GM19324 (cell line): ENCODE measurements at regions not wholly inside any gene's neighbourhood (a gene's known extent, or its start where the extent isn't known, plus 50 kb on each side); places are given as distances from the start of the nearest gene placed in this dataset.
"Not testable (repeated sequence)": the region's sequence is repeated elsewhere in the genome, so short reads cannot be mapped to it uniquely, and the experiment has no call there.

ENCODE experiments used
- ATAC-seq: cut with Tn5 transposase; IDR thresholded peaks from one replicate; pipeline ENCODE4 v1.9.1; 2021; ENCODE audit warnings: mild to moderate bottlenecking, moderate library complexity; ENCODE audit not compliant: unreplicated experiment, low FRiP score

DNA sequence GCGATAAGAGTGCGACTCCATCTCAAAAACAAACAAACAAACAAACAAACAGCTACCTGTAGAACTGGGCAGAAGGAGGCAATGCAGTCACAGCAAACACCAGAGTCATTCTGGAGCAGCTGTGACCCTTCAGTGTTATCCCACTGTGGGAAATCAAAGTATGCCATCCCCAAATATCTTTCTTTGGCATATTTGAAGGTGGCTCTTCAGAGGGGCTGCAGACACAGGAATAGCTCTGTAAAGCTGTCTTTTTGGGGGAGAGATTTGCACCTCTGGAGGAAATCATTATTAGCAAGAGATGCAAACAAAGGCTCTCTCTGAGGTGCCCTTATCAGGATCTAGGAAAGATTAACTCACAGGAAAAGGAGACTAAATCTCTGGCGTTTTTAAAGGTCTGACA lies 98.5 kb upstream of the XPO1 start:
- no peak for ATAC-seq

DNA sequence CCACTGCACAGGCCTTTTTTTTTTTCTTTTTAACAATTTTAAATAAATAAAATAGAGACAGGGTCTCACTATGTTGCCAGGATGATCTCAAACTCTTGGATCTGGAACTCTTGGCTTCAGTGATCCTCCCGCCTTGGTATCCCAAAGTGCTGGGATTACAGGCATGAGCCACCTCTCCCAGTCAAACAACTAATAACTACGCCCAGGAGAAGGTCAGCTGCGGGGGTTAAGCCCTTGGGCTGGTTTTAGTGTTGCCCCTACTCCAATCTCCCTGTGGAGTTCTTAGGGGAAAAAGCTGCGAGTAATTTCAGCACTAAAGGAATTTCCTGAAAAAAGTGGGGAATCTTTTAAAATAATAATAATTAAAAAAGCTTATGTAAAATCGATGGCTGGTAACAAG lies 96.4 kb upstream of the XPO1 start:
- ATAC-seq, result no peak

DNA sequence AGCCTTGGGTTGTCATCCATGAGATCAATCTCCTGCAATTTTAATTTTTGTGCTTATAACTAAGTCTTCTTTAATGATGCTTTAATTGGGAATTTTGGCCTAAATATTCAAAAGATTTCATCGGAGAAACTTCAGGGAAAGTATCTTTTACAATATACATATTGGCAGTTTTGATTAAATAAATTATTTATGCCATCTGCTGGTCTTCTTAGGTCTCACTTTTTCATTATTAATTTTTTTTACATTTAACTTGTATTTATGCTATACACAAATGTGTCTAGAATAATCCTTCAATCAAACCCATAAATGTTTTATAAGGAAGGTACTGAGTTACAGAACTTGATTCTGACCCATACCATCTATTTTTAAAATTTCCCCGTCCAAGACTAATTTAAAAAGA lies 95.1 kb upstream of the XPO1 start:
- no peak for ATAC-seq

GRCh38 chr2:61632276-61633169 lies 94.4 kb upstream of the XPO1 start:
- ATAC-seq, result no peak

DNA sequence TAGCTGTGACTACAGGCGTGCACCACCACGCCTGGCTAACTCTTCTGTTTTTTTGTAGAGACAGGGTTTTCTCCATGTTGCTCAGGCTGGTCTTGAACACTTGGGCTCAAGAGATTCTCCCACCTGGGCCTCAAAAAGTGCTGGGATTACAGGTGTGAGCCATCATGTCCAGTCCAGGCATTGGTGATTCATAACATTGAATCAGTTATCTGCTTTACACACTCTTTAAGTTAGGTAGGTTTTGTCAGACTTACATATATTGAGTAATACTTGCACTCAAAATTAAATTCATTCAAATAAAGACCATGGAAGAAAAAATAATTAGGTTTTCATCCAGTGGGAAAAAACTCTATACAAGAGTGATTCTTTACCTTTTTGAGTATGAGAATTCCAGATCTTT lies 93.2 kb upstream of the XPO1 start:
- no peak for ATAC-seq

DNA sequence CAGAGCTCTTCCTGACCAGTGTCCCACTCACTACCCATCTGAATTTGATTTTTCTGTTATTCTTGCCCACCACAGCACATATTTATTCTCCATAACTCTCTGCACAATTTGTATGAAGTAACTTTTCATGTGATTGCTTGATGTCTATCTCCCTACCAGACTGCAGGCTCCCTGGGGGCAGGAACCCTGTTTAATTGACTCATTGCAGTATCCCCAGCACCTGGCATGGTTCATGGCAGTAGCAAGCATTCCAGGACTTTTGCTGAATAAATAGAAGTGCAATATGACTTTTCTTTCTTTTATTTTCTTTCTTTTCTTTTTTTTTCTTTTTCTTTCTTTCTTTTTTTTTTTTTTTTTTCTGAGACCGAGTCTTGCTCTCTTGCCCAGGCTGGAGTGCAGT lies 88.7 kb upstream of the XPO1 start:
- ATAC-seq, result no peak

DNA sequence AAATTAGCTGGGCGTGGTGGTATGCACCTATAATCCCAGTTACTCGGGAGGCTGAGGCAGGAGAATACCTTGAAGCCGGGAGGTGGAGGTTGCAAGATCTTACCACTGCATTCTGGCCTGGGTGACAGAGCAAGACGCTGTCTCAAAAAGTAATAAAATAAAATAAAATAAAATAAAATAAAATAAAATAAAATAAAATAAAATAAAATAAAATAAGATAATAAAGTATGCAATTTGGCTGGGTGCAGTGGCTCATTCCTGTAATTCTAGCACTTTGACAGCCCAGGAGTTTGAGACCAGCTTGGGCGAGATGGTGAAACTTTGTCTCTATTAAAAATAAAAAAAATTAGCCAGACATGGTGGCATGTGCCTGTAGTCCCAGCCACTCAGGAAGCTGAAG lies 85.6 kb upstream of the XPO1 start:
- no peak for ATAC-seq

GRCh38 chr2:61620244-61621159 lies 82.3 kb upstream of the XPO1 start:
- ATAC-seq, result no peak

- no peak for ATAC-seq
Observed at GRCh38 chr2:61619561-61619960, 81.4 kb upstream of the XPO1 start.

DNA sequence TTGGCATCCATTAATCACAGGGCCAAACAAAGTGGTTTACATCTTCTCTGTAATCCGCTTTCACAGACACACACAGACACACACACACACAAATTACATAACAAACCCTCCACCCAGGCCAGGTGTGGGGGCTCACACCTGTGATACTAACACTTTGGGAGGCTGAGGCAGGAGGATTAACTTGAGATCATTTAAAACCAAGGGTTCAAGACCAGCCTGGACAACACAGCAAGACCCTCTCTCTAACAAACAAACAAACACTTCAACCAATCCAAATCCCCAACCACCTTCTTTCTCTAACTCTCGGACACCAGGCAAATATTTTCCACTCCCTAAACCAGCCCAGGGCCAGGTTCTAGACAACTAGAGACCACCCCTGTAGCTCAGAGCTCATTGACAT lies 79.5 kb upstream of the XPO1 start:
- no peak for ATAC-seq

GRCh38 chr2:61605245-61605644 lies 67.1 kb upstream of the XPO1 start:
- ATAC-seq, result no peak

DNA sequence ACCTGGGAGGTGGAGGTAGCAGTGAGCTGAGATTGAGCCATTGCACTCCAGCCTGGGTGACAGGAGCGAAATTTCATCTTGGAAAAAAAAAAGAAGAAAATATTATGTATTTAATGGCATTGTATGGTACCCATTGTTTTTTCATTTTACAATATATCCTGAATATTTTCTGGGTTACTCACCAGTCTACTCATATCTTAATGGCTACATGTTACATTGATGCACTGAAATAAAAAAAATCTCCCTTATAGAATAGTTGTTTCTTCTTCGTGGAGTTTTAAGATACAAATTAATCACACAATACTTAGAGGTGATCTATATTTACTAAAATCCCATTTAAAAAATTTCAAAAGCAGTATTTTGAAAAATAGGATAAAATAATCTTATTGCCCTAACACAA lies 66.3 kb upstream of the XPO1 start:
- ATAC-seq, result no peak

DNA sequence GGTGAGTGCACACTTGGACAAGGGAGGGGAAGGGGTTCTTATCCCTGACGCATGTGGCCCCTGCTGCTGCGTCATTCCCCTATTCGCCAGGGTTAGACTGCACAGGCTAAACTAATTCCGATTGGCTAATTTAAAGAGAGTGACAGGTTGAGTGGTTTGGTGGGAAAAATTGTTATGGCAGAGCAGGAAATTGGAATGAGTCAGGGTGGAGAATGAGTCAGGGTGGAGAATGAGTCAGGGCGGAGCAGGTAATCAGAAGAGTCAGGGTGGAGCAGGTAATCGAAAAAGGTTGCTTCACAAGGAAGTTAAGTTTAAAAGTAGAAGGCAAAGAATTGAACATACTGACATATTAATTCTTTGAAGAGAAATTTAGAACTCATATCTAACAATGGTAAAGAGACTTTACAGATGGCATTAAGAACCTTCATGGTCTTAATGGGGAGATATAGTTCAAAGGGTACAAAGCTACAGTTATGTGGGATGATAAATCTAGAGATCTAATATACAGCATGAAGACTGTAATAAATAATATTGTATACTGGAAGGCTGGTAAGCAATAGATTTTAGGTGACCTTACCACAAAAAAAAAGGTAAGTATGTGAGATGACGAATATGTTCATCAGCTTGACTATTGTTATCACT lies 60.5 kb upstream of the XPO1 start:
- ATAC-seq, result not testable (repeated sequence)

DNA sequence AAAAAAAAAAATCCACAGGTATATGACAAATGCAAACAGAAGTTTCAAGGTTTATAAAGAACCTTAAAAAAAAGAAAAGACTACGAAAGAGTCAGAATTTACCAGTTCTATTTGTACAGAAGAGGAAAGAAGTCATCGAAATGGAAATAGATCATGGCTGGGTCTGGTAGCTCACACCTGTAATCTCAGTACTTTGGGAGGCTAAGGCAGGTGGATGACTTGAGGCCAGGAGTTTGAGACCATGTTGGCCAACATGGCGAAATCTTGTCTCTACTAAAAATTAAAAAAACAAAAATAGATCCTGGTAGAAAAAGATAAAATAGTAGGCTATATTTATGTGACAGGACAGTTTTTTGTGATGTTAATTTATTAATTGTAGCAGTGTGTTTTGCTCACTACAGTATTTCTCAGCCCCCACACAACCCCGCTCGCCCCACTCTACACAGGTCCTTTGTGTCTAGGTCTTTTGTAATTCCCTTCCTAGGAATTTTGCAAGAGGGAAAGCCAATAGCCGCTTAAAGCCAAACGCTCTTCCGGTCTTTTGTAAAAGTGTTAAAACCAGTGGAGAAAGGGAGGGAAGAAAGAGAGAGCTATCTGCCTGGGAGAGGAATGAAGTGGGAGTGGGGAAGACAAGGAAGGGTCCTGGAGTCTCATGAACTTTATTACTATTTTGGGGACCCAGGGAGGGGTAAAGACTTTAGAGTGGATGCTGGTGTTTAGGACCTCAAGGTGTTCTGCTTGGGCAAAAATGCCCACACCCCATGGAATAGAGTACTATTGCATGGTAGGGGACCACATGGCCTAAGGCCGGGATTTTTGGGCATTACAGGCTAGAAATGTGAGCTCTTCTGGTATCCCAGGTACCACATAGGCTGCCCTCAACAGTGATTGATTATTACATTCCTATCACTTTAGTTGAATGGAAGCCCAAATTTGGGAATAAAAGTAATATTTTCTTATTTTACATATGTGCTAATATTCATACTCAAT lies 59.4 kb upstream of the XPO1 start:
- no peak for ATAC-seq

DNA sequence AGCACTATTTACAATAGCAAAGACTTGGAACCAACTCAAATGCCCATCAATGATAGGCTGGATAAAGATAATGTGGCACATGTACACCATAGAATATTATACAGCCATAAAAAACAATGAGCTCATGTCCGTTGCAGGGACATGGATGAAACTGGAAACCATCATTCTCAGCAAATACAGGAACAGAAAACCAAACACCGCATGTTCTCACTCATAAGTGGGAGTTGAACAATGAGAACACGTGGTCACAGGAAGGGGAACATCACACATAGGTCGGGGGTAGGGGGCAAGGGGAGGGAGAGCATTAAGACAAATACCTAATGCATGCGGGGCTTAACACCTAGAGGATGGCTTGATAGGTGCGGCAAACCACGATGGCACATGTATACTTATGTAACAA lies 56.0 kb upstream of the XPO1 start:
- ATAC-seq, result not testable (repeated sequence)

- ATAC-seq, result not testable (repeated sequence)
Observed at GRCh38 chr2:61593648-61594047, 55.5 kb upstream of the XPO1 start.

GRCh38 chr2:61590214-61590613 lies 52.1 kb upstream of the XPO1 start:
- no peak for ATAC-seq

- no peak for ATAC-seq
Observed at GRCh38 chr2:61588566-61588965, 50.4 kb upstream of the XPO1 start.
